A204.1 (cell line): ENCODE measurements at regions not wholly inside any gene's neighbourhood (a gene's known extent, or its start where the extent isn't known, plus 50 kb on each side); places are given as distances from the start of the nearest gene placed in this dataset.

Source experiments
- FAIRE-seq: peaks from 2 replicates; lab custom pipeline; 2012; peaks lifted over from hg19 to GRCh38; lab: Jason Lieb, UNC

DNA sequence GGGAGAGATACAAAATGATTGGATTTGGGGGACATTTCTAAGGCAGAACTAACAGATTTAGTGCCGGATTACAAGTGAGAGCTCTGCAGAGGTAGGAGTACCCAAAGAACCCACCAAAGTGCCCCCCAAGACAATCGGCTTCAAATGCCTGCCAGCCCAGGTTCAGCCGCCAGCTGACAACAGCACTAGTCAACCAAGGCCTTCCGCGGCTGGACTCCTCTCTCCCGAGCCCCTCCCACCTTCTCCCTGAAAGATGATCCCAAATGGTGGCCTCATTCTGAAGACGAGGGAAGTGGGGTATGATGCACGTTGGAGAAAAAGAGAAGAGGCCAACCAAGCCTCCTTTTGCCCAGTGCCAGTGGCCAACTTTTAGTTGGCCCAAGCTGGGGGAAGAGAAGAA lies 210.4 kb upstream of the SLC30A5 start:
- no peak for FAIRE-seq

DNA sequence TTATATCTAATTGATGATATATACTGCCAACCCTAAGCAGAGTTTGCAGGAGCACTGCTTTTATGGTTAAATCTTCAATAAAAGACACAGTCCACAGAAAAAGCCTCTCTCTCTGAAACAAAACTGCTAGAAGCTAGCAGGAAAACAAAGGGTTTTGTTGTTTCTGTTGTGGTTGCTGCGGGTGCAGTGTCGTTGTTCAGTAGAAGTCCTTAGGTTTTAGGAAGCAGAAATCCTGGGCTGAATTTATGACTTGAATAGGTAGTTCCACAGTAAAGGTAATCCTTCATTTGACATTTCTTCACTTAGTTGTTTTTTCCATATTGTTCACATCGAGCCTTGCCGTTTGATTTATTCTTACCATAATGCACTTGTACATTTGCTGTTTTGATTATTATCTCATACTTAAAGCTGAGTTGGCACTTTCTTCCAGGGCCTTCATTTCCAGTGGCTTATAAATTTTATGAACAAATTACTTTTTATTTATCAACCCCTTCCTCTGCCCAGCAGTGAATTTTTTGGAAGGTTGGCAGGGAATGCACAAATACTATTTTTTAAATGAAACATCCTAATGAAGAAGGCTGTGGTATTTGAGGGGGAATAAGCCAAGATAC lies 209.6 kb upstream of the SLC30A5 start:
- FAIRE-seq, result no peak

DNA sequence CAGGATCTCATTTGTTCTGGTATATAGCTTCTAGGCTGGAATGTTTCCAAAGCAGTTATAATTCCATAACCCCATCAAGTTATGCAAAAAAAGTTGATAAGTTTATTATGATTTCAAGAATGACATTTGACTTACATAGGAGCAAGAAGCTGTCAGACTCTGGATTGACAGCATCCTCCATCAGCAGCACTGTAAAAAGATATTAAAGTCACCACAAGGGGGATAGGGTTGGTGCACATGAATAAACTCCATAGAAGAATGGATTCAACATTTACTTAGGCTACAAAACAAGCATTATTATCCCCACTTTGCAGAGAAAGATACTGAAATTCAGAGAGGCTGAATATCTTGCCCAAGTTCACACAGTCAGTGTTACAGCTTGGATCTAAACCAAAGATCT lies 208.9 kb upstream of the SLC30A5 start:
- no peak for FAIRE-seq

DNA sequence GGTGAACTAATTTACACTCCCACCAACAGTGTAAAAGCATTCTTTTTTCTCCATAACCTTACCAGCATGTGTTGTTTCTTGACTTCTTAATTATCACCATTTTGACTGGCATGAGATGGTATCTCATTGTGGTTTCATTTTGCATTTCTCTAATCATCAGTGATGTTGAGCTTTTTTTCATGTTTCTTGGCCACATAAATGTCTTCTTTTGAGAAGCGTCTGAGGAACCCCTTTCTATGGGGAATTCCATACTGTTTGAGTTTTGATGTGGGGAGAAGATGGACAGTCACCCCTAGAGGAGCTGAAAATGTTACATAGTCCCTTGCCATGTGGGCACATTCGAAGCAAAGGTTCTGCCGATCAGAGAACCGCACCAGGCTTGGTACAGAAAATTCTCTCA lies 207.0 kb upstream of the SLC30A5 start:
- no peak for FAIRE-seq

DNA sequence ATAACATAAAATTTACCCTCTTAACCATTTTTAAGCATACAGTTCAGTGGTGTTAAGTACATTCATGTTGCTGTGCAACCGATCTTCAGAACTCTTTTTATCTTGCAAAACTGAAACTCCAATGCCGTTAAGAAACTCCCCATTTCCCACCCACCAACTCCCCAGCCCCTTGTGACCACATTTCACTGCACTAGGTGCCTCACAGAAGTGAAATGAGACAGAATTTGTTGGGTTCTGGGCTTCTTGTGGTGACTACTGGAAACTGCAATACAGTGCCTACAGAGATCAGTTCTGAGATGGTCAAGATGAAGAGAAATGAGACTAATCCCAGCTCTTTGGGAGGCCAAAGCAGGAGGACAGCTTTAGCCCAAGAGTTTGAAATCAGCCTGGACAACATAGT lies 202.1 kb upstream of the SLC30A5 start:
- FAIRE-seq, result no peak

DNA sequence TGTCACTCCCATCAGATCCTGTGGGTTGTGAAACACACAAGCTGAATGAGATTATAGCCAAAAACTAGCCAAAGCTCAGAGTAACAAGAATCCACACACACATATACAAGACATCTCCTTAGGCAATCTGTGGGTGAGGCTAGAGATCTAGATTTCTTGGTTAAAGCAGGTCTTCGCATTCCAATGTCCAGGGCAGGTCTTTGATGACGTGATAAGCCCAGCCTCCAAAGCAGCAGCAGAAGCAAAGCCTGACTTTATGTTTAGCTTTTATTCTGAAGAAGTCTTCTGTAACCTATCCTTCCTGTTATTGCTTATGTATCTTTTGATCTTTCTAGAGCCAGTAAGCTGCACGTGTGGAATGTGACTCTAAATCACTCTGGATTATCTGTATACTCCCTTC lies 199.1 kb upstream of the SLC30A5 start:
- no peak for FAIRE-seq

DNA sequence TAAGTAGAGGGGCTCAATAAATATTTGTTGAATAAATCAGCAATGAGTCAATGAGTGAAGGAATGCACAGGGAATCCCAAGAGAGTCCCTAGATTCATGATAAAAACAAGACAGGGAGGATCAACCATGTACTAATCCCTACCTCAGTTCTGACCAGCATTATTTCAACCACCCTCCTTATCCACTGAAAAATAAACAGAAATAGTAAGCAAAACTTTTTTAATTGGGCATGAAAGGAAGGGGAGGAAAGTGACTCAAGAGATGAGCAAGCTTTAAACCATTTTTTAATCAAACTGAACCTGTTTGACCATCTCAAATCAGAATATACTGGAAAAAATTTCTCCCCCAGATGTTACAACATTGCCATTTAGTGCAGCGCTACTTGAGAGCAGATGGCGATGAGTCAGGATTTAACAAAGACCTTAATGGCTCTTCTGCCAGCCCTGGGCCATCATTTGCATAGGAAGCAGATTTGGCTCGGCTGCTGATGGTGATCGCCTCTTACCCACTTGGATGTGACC lies 194.8 kb upstream of the SLC30A5 start:
- FAIRE-seq, result no peak

DNA sequence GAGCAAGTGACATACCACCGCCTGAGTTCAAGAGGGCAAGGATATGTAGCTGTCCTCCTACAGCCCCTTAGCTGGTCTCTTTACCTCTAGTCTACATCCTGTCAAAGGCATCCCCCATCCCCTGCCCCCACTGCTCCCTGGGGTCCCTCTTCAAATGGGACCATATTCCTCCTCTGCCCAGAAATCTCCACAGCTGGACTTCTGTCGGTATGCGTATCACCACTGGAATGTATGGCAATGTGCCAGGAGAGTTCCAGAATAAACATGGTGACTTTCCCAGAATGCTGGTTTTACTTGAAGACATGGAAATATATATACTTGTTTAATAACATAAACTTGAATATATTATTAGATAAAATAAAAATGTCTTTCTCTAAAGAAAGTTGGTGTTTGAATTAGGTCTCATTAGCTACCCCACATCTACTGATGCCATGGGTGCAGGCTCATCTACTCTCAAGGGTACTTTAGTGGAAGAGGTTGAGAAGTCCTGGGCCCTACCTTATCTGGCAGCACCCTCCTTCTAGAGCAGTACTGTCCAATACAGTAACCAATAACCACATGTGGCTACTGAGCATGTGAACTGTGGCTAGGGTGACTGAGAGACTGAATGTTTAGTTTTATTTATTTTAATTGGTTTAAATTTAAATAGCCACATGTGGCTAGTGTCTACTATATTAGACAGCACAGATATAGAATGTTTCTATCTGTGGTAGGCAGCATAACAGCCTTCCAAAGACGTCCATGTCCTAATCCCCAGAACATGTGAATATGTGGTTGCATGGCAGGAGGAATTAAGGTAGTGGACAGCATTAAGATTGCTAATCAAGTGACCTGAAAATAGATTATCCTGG lies 181.7 kb upstream of the SLC30A5 start:
- no peak for FAIRE-seq

DNA sequence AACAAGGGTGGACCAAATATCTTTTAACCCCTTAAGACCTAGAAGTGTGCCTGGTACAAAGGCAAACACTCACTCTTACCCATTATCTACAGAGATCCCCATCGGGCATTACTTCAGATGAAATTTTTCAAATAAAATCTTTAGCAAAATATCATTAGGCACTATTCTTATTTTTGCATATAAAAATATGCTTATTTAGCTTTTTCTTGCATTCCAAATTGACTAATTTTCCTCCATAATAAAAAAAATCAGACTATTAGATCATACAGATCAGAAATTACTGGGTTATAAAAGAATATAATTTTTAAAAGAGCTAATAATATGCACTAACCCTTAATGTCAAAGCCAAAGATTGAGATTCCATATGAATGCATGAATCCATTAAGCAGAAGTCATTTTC lies 178.7 kb upstream of the SLC30A5 start:
- FAIRE-seq, result no peak

DNA sequence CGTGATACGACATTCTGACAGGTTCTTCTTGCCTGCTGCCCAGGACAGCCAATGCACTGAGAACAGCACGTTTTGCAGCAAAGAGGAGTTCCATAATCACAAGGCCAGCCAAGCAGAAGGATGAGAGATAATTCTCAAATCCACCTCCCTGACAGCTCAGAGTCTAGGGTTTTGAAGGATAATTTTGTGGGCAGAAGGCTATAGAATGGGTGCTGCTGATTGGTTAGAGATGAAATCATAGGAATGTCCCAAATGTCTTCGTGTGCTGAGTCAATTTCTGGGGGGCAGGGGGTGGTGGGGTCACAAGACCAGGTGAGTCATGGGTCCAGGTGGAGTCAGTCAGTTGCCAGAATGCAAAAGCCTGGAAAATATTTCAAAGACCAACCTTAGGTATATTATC lies 175.5 kb upstream of the SLC30A5 start:
- FAIRE-seq, result no peak

DNA sequence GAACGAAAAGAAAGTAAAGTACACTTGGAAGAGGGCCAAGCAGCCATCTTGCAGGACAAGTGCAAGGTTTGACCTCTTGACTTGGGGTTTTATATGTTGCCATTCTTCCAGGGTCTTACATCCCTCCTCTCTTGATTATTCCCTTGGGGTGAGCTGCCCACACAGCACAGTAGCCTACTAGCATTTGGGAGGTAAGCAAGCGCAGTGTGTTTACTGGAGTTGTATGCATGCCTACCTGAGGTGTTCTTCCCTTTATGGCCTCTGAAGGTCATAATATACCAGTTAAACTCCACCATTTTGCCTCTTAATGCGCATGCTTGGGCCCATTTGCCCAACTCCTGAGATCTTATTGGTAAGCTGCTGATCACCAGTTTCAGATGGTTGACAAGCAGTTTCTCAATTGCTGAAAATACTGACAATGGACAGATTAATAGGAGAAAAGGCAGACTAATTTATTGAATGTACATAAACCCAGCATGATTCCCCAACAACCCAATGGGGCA lies 173.8 kb upstream of the SLC30A5 start:
- no peak for FAIRE-seq

DNA sequence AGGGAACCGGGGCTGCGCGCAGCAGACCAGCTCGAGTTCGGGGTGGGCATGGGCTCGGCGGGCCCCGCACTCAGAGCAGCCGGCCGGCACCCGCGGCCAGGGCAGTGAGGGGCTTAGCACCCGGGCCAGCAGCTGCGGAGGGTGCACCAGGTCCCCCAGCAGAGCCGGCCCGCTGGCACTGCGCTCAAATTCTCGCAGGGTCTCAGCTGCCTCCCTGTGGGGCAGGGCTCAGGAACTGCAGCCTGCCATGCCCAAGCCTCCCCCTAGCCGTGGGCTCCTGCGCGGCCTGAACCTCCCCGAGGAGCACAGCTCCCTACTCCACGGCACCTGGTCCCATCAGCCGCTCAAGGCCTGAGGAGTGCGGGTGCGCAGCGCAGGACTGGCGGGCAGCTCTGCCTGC lies 172.9 kb upstream of the SLC30A5 start:
- no peak for FAIRE-seq

DNA sequence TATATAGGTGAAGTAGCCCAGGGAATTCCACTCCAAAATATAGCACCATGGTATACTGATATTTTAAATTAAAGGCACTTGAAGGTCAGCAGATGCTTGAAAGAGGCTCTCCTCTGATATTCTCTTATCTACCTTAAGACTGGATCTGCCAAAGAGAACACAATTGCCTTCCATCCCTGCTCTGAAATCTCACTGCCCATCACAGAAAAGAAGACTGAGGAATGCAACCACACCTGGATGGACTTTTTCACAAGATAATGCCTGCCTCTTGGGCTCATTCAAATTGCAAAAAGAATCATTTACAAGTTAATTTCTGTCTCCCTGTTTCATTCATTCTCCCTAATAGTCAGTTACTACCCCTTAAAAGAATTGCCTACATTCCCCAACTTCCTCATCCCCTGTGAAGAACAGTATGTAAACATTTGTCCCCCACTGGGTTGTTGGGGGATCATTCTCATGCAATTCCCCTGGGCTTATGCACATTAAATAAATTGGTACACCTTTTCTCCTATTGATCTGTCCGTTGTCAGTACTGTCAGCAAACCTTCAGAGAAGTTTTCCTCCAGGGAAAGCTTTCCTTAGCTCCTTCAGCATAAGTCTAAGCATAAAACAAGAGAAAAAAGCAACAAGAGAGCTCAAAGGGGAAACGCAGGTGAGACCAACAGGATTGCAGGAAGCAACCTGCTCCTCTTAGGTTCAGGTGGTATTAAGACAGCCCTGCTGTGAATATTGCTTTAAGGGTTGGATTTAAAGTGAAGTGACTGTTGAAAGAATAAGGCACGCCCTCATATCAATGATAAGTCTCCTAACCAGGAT lies 171.4 kb upstream of the SLC30A5 start:
- FAIRE-seq, result no peak

DNA sequence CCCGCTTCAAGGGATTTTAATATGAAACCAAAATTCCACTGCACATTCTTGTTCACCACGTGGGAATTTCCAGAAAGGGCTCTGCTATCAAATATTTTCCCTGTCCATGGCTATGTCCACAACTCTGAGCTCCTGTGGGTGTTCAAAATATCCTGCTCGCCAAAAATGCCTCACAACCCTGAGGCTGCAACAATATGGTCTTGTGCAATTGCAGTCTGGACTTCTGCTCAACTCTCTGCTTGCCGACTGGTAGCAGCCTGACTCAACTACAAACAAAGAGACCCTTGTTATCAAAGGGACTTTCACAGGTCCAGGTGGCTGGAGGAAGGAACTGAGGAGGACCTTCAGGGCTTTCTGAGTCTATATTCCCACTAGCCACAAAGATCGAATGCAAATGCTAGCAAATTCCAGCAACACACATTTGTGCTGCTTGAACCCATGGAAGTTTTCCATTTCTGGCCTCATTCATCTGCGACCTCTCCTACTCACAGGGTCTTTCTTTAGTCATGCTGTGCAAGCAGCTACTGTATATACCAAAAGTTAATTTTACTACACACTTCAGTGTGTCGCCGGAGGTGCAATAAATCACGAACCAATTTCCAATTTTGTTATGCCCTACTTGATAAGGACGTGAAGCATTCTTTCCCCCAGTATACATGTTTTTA lies 169.2 kb upstream of the SLC30A5 start:
- FAIRE-seq, result no peak

DNA sequence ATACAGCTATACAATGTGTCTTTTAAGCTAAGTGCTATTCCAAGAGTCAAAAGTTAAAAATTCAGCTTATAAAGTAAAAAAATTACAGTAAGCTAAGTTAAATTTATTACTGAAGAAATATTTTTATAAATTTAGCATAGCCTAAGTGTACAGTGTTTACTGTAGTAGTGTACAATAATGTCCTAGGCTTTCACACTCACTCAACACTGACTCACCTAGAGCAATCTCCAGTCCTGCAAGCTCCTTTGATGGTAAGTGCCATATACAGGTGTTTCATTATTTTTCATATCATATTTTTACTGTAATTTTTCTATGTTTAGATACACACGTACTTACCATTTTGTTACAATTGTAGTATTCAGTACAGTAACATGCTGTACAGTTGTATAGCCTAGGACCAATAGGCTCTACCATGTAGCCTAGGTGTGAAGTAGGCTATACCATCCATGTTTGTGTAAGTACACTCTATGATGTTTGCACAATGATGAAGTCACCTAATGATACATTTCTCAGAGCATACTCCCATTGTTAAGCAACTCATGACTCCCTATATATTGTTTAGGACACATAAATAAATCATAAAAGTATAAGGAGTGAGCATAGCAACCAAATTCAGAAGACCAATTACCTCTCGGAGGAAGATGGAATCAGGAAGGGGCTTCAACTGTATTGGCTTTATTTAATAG lies 165.1 kb upstream of the SLC30A5 start:
- no peak for FAIRE-seq

DNA sequence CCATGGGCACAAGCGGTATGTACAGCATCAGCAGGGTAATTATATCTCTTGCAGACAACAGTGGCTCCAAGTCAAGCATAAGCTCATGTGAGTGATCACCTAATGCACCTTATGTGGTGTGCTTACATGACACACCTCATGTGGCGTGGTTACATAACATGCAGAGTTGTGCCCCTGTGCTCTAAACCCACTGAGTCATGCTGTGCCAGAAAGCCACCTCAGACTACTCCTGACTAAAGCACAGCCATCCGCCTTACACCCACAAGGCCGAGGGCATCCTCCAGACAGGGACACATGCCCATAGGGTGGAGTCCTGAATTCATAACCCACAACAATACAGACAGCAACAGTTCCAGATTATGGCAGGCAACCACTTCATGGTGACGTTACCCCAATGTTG lies 163.7 kb upstream of the SLC30A5 start:
- no peak for FAIRE-seq

DNA sequence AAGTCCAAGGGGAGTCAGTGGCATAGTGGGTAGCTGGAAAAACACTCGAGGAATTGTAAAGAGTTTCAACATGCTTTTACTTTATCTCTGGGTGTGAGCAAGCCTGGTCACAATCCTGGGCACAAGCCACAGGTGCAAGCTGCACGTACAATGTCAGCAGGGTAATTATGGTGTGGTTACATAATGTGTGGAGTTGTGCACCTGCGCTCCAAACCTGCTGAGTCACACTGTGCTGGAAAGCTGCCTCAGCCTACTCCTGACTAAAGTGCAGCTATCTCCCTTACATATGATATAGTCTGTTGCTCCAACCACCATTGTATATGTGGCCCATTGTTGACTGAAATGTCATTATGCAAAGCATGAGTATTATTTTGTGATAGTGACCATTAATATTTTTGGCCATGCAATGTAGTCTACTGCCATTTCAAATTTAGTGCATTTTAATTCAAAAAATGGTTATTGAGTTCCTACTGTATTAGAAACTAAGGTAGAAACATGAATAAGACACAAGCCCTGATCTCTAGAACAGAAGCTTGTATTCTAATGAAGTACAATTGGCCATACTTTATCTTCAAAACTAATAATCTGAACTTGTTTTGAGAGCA lies 160.9 kb upstream of the SLC30A5 start:
- no peak for FAIRE-seq

DNA sequence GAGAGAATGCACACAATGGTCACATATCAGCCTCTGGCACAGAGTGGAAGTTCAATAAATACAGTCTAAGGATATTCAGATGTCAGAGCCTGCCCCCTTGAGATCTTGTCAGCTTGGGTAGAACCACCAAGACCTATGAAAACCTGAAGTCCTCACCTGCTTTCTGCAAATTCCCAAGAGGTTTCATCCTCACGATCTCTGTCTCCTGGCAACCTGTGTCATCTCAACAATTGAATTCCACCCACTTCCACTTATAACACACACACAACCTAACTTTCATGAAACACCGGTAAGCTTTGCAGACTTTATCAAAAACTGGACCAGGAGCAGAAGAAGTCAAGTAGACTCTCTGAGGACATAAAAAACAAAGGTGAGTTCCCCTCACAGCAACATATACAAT lies 151.6 kb upstream of the SLC30A5 start:
- no peak for FAIRE-seq

DNA sequence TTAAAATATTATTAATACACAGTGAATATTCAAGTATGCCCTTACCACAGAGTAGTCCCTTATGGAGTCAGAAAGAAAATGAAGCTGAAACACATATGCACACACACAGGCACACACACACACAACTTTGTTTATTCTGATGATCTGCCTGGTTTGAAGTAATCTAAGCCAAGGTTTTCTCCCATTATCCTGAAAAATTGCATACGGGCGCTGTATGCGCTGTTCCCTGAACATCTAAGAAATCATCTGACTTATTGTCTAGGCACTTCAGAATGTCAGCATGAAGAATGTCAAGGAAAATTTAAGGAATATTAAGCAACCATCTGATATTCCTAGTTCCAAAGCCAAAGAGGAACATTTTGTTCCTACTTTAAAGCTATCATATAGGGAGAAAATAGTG lies 147.1 kb upstream of the SLC30A5 start:
- no peak for FAIRE-seq

DNA sequence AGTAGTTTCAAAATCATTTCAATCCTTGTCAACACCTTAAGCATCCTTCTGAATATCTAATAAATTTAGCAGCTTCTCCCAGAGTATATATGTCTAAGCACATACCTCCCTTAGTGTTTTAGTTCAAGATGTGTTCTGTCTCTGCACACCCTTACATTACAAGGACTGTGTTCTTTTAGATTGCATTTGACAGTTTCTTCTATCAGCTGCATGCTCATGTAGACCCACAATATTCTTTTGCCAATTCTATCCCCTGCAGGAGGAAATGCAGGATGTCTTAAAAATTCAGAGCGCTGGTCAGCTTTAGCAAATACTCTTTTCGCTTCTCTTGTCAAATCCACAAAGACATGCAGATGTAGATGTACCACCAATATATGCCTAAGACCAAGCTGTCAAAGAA lies 145.8 kb upstream of the SLC30A5 start:
- FAIRE-seq, result no peak

DNA sequence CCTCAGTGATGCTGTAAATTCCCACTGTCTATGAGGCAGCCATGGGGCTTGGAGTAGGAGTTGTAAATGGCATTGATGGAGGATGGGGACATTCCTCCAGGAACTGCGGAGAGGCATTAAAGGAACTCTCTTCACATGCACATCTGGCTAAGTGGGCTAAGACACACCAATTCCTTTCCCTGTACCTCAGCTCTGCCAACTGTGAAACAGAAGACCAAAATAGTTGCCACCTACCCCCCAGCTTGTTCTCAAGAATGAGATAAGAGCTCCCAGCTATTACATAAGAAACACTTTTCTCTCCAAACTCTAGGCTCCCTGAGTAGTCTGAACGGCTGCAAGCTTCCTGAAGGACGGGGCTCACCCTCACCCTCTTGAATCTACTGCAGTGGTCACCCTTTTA lies 144.6 kb upstream of the SLC30A5 start:
- FAIRE-seq, result no peak
